Activated CD4-positive, alpha-beta T cell treated with anti-CD3 and anti-CD28 coated beads, Interleukin-2, amount 10 ng/mL, durations not matched to agents 24 days and 14 days (primary cell): ENCODE measurements at regions not wholly inside any gene's neighbourhood (a gene's known extent, or its start where the extent isn't known, plus 50 kb on each side); places are given as distances from the start of the nearest gene placed in this dataset.
"Not testable (repeated sequence)": the region's sequence is repeated elsewhere in the genome, so short reads cannot be mapped to it uniquely, and the experiment has no call there.

ENCODE experiments used
- DNase-seq: peaks from one replicate; pipeline ENCODE4 v3.0.0; 2022
- H3K27ac Mint-ChIP-seq: one replicate; pipeline ENCODE4 v1.8.0; 2022; ENCODE audit warnings: mild to moderate bottlenecking, mixed read lengths
- H3K27me3 Mint-ChIP-seq: one replicate; pipeline ENCODE4 v1.8.0; 2022; ENCODE audit warnings: mixed read lengths
- H3K36me3 Mint-ChIP-seq: one replicate; pipeline ENCODE4 v1.8.0; 2022; ENCODE audit warnings: low read depth, mild to moderate bottlenecking, mixed read lengths
- H3K4me1 Mint-ChIP-seq: one replicate; pipeline ENCODE4 v1.8.0; 2021; ENCODE audit warnings: mixed read lengths
- H3K4me3 Mint-ChIP-seq: one replicate; pipeline ENCODE4 v1.8.0; 2022; ENCODE audit warnings: mild to moderate bottlenecking, moderate library complexity, mixed read lengths
- H3K9me3 Mint-ChIP-seq: one replicate; pipeline ENCODE4 v1.8.0; 2021; ENCODE audit warnings: mixed read lengths
- intact Hi-C: fragments of 100-400 bp; cut with micrococcal nuclease; formaldehyde crosslinking; loops from one replicate; pipeline ENCODE4 v1.15.1; 2023

DNA sequence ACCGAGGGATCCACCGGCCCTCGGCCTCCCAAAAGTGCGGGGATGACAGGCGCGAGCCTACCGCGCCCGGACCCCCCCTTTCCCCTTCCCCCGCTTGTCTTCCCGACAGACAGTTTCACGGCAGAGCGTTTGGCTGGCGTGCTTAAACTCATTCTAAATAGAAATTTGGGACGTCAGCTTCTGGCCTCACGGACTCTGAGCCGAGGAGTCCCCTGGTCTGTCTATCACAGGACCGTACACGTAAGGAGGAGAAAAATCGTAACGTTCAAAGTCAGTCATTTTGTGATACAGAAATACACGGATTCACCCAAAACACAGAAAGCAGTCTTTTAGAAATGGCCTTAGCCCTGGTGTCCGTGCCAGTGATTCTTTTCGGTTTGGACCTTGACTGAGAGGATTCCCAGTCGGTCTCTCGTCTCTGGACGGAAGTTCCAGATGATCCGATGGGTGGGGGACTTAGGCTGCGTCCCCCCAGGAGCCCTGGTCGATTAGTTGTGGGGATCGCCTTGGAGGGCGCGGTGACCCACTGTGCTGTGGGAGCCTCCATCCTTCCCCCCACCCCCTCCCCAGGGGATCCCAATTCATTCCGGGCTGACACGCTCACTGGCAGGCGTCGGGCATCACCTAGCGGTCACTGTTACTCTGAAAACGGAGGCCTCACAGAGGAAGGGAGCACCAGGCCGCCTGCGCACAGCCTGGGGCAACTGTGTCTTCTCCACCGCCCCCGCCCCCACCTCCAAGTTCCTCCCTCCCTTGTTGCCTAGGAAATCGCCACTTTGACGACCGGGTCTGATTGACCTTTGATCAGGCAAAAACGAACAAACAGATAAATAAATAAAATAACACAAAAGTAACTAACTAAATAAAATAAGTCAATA lies 2093.4 kb upstream of the TPTE start:
- H3K36me3 Mint-ChIP-seq, H3K27ac Mint-ChIP-seq, intact Hi-C loops, H3K27me3 Mint-ChIP-seq, H3K4me1 Mint-ChIP-seq, H3K4me3 Mint-ChIP-seq, DNase-seq, H3K9me3 Mint-ChIP-seq: not testable (repeated sequence)

DNA sequence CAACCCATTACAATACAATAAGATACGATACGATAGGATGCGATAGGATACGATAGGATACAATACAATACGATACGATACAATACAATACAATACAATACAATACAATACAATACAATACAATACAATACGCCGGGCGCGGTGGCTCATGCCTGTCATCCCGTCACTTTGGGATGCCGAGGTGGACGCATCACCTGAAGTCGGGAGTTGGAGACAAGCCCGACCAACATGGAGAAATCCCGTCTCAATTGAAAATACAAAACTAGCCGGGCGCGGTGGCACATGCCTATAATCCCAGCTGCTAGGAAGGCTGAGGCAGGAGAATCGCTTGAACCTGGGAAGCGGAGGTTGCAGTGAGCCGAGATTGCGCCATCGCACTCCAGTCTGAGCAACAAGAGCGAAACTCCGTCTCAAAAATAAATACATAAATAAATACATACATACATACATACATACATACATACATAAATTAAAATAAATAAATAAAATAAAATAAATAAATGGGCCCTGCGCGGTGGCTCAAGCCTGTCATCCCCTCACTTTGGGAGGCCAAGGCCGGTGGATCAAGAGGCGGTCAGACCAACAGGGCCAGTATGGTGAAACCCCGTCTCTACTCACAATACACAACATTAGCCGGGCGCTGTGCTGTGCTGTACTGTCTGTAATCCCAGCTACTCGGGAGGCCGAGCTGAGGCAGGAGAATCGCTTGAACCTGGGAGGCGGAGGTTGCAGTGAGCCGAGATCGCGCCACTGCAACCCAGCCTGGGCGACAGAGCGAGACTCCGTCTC lies 2092.5 kb upstream of the TPTE start:
- intact Hi-C loops, DNase-seq, H3K4me1 Mint-ChIP-seq, H3K27me3 Mint-ChIP-seq, H3K9me3 Mint-ChIP-seq, H3K27ac Mint-ChIP-seq, H3K4me3 Mint-ChIP-seq, H3K36me3 Mint-ChIP-seq: not testable (repeated sequence)

DNA sequence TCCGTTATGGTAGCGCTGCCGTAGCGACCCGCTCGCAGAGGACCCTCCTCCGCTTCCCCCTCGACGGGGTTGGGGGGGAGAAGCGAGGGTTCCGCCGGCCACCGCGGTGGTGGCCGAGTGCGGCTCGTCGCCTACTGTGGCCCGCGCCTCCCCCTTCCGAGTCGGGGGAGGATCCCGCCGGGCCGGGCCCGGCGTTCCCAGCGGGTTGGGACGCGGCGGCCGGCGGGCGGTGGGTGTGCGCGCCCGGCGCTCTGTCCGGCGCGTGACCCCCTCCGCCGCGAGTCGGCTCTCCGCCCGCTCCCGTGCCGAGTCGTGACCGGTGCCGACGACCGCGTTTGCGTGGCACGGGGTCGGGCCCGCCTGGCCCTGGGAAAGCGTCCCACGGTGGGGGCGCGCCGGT lies 2086.7 kb upstream of the TPTE start:
- H3K36me3 Mint-ChIP-seq, H3K4me1 Mint-ChIP-seq, DNase-seq, H3K27me3 Mint-ChIP-seq, intact Hi-C loops, H3K4me3 Mint-ChIP-seq, H3K27ac Mint-ChIP-seq, H3K9me3 Mint-ChIP-seq: not testable (repeated sequence)

DNA sequence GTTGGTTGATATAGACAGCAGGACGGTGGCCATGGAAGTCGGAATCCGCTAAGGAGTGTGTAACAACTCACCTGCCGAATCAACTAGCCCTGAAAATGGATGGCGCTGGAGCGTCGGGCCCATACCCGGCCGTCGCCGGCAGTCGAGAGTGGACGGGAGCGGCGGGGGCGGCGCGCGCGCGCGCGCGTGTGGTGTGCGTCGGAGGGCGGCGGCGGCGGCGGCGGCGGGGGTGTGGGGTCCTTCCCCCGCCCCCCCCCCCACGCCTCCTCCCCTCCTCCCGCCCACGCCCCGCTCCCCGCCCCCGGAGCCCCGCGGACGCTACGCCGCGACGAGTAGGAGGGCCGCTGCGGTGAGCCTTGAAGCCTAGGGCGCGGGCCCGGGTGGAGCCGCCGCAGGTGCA lies 2078.3 kb upstream of the TPTE start:
- H3K36me3 Mint-ChIP-seq, H3K9me3 Mint-ChIP-seq, H3K27ac Mint-ChIP-seq, intact Hi-C loops, H3K27me3 Mint-ChIP-seq, DNase-seq, H3K4me3 Mint-ChIP-seq, H3K4me1 Mint-ChIP-seq: not testable (repeated sequence)

DNA sequence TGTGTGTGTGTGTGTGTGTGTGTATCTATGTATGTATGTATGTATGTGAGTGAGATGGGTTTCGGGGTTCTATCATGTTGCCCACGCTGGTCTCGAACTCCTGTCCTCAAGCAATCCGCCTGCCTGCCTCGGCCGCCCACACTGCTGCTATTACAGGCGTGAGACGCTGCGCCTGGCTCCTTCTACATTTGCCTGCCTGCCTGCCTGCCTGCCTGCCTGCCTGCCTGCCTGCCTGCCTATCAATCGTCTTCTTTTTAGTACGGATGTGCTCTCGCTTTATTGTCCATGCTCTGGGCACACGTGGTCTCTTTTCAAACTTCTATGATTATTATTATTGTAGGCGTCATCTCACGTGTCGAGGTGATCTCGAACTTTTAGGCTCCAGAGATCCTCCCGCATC lies 2071.6 kb upstream of the TPTE start:
- H3K36me3 Mint-ChIP-seq, H3K9me3 Mint-ChIP-seq, DNase-seq, intact Hi-C loops, H3K27me3 Mint-ChIP-seq, H3K27ac Mint-ChIP-seq, H3K4me1 Mint-ChIP-seq, H3K4me3 Mint-ChIP-seq: not testable (repeated sequence)

DNA sequence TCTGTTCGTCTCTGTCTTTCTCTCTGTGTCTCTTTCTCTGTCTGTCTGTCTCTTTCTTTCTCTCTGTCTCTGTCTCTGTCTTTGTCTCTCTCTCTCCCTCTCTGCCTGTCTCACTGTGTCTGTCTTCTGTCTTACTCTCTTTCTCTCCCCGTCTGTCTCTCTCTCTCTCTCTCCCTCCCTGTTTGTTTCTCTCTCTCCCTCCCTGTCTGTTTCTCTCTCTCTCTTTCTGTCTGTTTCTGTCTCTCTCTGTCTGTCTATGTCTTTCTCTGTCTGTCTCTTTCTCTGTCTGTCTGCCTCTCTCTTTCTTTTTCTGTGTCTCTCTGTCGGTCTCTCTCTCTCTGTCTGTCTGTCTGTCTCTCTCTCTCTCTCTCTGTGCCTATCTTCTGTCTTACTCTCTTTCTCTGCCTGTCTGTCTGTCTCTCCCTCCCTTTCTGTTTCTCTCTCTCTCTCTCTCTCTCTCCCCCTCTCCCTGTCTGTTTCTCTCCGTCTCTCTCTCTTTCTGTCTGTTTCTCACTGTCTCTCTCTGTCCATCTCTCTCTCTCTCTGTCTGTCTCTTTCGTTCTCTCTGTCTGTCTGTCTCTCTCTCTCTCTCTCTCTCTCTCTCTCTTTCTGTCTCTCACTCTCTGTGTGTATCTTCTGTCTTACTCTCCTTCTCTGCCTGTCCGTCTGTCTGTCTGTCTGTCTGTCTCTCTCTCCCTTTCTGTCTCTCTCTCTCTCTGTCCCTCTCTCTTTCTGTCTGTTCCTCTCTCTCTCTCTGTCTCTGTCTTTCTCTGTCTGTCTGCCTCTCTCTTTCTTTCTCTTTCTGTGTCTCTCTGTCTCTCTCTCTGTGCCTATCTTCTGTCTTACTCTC lies 2065.9 kb upstream of the TPTE start:
- H3K9me3 Mint-ChIP-seq, DNase-seq, H3K4me1 Mint-ChIP-seq, H3K27ac Mint-ChIP-seq, intact Hi-C loops, H3K4me3 Mint-ChIP-seq, H3K27me3 Mint-ChIP-seq, H3K36me3 Mint-ChIP-seq: not testable (repeated sequence)

DNA sequence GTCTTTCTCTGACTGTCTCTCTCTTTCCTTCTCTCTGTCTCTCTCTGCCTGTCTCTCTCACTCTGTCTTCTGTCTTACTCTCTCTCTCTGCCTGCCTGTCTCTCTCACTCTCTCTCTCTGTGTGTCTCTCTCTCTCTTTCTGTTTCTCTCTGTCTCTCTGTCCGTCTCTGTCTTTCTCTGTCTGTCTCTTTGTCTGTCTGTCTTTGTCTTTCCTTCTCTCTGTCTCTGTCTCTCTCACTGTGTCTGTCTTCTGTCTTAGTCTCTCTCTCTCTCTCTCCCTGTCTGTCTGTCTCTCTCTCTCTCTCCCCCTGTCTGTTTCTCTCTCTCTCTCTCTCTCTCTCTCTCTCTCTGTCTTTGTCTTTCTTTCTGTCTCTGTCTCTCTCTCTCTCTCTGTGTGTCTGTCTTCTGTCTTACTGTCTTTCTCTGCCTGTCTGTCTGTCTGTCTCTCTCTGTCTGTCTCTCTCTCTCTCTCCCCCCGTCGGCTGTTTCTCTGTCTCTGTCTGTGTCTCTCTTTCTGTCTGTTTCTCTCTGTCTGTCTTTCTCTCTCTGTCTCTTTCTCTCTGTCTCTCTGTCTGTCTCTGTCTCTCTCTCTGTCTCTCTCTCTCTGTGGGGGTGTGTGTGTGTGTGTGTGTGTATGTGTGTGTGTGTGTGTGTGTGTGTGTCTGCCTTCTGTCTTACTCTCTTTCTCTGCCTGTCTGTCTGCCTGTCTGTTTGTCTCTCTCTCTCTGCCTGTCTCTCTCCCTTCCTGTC lies 2056.8 kb upstream of the TPTE start:
- H3K9me3 Mint-ChIP-seq, intact Hi-C loops, H3K27ac Mint-ChIP-seq, H3K4me1 Mint-ChIP-seq, H3K4me3 Mint-ChIP-seq, H3K36me3 Mint-ChIP-seq, DNase-seq, H3K27me3 Mint-ChIP-seq: not testable (repeated sequence)

DNA sequence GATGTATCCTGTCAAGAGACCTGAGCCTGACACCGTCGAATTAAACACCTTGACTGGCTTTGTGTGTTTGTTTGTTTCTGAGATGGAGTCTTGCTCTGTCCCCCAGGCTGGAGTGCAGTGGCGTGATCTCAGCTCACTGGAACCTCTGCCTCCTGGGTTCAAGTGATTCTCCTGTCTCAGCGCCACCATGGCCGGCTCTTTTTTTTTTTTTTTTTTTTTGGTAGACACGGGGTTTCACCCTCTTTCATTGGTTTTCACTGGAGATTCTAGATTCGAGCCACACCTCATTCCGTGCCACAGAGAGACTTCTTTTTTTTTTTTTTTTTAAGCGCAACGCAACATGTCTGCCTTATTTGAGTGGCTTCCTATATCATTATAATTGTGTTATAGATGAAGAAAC lies 2054.7 kb upstream of the TPTE start:
- intact Hi-C loops, H3K4me1 Mint-ChIP-seq, H3K27ac Mint-ChIP-seq, H3K4me3 Mint-ChIP-seq, H3K9me3 Mint-ChIP-seq, H3K27me3 Mint-ChIP-seq, H3K36me3 Mint-ChIP-seq, DNase-seq: not testable (repeated sequence)
